ENCODE measurements at regions not wholly inside any gene's neighbourhood (a gene's known extent, or its start where the extent isn't known, plus 50 kb on each side); places are given as distances from the start of the nearest gene placed in this dataset.

DNA sequence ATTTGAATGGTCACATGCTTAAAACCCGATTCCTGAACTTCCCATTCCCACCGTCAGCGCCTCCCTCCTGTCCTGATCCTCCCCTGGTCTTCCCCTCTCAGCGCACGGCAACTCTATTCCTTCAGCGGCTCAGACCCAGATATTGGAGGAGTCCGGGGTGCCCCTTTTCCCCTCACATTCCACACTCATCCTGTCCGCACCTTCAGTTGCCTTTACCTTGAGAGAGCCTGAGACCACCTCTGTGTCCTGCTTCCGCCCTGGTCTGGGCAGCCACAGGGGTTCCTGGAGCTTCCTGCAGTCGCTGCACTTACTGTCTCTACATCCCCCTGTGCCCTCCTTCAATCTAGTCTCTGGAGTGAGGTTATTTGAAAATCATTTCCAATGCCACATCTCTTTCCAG lies 193.4 kb downstream of the BCAS1 start:
- Mint-ChIP-seq H3K9me3 (ENCODE audit: low read depth, unreplicated experiment) (no peaks in the 10 kb centered on the region), H3K4me3 (ENCODE audit: low read depth, unreplicated experiment) (no peak overlapping the region), H3K36me3 (ENCODE audit: insufficient read depth, unreplicated experiment) (no peaks in the 10 kb centered on the region), H3K4me1 (ENCODE audit: low read depth, unreplicated experiment) (peaks cover 25% of the 10 kb centered on the region), H3K27me3 (ENCODE audit: unreplicated experiment) (no peaks in the 10 kb centered on the region), H3K27ac (ENCODE audit: unreplicated experiment) (no peak overlapping the region)
- intact Hi-C loops (cut with micrococcal nuclease; ENCODE audit: unreplicated experiment), result loop anchor here (10.0 kb wide), 1 partner anchor 188 kb away; no protein-coding TSS in a partner anchor
- CTCF ChIA-PET, result interaction anchor here (0.5 to 0.6 kb wide), 2 partner anchors 90 to 264 kb away, joined by 3 read pairs; no protein-coding TSS in a partner anchor
- DNase-seq, result no peak
- no TSS peak for BruUV-seq (replicated peaks)
- TF ChIP-seq, protein P1, sequence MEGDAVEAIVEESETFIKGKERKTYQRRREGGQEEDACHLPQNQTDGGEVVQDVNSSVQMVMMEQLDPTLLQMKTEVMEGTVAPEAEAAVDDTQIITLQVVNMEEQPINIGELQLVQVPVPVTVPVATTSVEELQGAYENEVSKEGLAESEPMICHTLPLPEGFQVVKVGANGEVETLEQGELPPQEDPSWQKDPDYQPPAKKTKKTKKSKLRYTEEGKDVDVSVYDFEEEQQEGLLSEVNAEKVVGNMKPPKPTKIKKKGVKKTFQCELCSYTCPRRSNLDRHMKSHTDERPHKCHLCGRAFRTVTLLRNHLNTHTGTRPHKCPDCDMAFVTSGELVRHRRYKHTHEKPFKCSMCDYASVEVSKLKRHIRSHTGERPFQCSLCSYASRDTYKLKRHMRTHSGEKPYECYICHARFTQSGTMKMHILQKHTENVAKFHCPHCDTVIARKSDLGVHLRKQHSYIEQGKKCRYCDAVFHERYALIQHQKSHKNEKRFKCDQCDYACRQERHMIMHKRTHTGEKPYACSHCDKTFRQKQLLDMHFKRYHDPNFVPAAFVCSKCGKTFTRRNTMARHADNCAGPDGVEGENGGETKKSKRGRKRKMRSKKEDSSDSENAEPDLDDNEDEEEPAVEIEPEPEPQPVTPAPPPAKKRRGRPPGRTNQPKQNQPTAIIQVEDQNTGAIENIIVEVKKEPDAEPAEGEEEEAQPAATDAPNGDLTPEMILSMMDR (IDR thresholded peaks at IDR 0.05; ENCODE audit: unreplicated experiment), result no peak

DNA sequence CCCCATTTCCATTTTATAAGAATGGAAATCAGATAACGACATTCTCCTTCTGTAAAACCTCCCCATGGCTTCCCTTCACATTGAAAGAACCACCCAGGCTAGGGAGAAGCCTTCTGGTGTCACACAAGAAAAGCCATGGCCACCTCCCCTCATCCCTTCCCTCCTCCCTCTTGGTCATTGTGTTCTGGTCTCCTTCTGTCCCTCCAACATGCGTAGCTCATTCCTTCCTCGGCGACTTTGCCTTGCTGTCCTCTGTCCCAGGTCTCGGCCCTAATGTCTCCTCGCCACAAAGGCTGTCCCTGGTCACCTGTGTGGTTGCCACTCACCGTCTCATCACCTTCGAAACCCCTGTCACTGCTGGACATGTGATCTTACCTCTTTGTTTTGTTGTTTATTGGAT lies 193.9 kb downstream of the BCAS1 start:
- no peak for DNase-seq
- Mint-ChIP-seq H3K9me3 (ENCODE audit: low read depth, unreplicated experiment) (no peaks in the 10 kb centered on the region), H3K4me1 (ENCODE audit: low read depth, unreplicated experiment) (peaks cover 30% of the 10 kb centered on the region), H3K27ac (ENCODE audit: unreplicated experiment) (no peak overlapping the region), H3K27me3 (ENCODE audit: unreplicated experiment) (no peaks in the 10 kb centered on the region), H3K36me3 (ENCODE audit: insufficient read depth, unreplicated experiment) (no peaks in the 10 kb centered on the region), H3K4me3 (ENCODE audit: low read depth, unreplicated experiment) (no peak overlapping the region)
- no TSS peak for BruUV-seq (replicated peaks)
- TF ChIP-seq, protein P1 (IDR thresholded peaks at IDR 0.05; ENCODE audit: unreplicated experiment), result no peak
- CTCF ChIA-PET, result interaction anchor here (0.6 kb wide), 1 partner anchor 263 kb away, joined by 3 read pairs; no protein-coding TSS in a partner anchor
- intact Hi-C loops (cut with micrococcal nuclease; ENCODE audit: unreplicated experiment), result loop anchor here (10.0 kb wide), 1 partner anchor 188 kb away; no protein-coding TSS in a partner anchor

DNA sequence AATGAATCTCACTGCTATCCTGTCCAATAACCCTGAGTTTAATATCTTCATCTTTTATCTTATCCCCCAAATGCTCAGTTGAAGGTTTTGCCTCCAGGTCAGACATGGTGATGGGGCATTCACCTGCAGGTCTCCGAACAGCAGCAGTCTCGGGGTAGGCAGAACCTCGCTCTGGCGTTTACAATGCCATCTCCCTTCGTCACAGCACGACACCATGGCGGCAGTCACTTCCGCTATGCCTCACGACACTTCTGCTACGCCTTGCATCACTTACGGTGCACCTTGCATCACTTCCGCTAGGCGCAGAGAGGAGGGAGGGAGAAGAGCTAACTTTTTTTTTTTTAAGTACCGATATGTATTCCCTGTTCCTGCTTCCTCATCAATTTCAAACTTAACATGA lies 194.9 kb downstream of the BCAS1 start:
- Mint-ChIP-seq H3K27ac (ENCODE audit: unreplicated experiment) (no peak overlapping the region), H3K4me1 (ENCODE audit: low read depth, unreplicated experiment) (peaks cover 38% of the 10 kb centered on the region), H3K36me3 (ENCODE audit: insufficient read depth, unreplicated experiment) (no peaks in the 10 kb centered on the region), H3K27me3 (ENCODE audit: unreplicated experiment) (no peaks in the 10 kb centered on the region), H3K9me3 (ENCODE audit: low read depth, unreplicated experiment) (no peaks in the 10 kb centered on the region), H3K4me3 (ENCODE audit: low read depth, unreplicated experiment) (no peak overlapping the region)
- CTCF ChIA-PET, result no interaction called here
- DNase-seq, result no peak
- TF ChIP-seq, protein P1 (IDR thresholded peaks at IDR 0.05; ENCODE audit: unreplicated experiment), result no peak
- no TSS peak for BruUV-seq (replicated peaks)
- intact Hi-C loops (cut with micrococcal nuclease; ENCODE audit: unreplicated experiment), result loop anchor here (10.0 kb wide), 1 partner anchor 189 kb away; no protein-coding TSS in a partner anchor

DNA sequence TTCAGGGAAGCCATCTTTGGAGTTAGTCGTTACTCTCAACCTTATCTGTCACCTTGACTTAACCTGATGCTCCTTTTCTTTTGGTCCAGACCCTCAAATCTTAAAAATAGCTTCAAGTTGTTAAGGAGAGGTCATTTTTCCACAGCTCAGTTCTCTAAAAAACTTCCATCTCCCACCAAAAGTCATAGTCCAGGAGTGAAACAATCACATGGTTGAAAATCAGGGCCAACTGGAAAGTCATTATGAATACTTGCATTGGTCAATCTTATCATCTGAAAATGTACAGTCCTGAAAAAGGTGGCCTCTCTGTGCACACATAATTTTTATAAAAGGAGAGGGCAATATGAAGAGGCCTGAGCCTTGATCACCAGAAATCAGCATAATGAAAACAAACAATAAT lies 195.7 kb downstream of the BCAS1 start:
- intact Hi-C loops (cut with micrococcal nuclease; ENCODE audit: unreplicated experiment), result loop anchor here (10.0 kb wide), 1 partner anchor 190 kb away; no protein-coding TSS in a partner anchor
- H3K4me3 Mint-ChIP-seq (ENCODE audit: low read depth, unreplicated experiment), result no peak overlapping the region
- no peak for DNase-seq
- no TSS peak for BruUV-seq (replicated peaks)
- CTCF ChIA-PET, result no interaction called here
- H3K36me3 Mint-ChIP-seq (ENCODE audit: insufficient read depth, unreplicated experiment), result no peaks in the 10 kb centered on the region
- peaks cover 45% of the 10 kb centered on the region for H3K4me1 Mint-ChIP-seq (ENCODE audit: low read depth, unreplicated experiment)
- H3K27me3 Mint-ChIP-seq (ENCODE audit: unreplicated experiment), result no peaks in the 10 kb centered on the region
- no peak overlapping the region for H3K27ac Mint-ChIP-seq (ENCODE audit: unreplicated experiment)
- TF ChIP-seq, protein P1 (IDR thresholded peaks at IDR 0.05; ENCODE audit: unreplicated experiment), result no peak
- no peaks in the 10 kb centered on the region for H3K9me3 Mint-ChIP-seq (ENCODE audit: low read depth, unreplicated experiment)

Data from Calu3 (cell line).